ENCODE measurements at regions not wholly inside any gene's neighbourhood (a gene's known extent, or its start where the extent isn't known, plus 50 kb on each side); places are given as distances from the start of the nearest gene placed in this dataset.
"Not testable (repeated sequence)": the region's sequence is repeated elsewhere in the genome, so short reads cannot be mapped to it uniquely, and the experiment has no call there.

GRCh38 chr4:14359991-14360390, 642.3 kb upstream of the CPEB2 start:
- peak; percentile 13 for DNase-seq (ENCODE audit: low read depth)

GRCh38 chr4:14361084-14361483, 641.2 kb upstream of the CPEB2 start:
- no peak for DNase-seq (ENCODE audit: low read depth)

GRCh38 chr4:14362385-14362784, 639.9 kb upstream of the CPEB2 start:
- no peak for DNase-seq (ENCODE audit: low read depth)

DNA sequence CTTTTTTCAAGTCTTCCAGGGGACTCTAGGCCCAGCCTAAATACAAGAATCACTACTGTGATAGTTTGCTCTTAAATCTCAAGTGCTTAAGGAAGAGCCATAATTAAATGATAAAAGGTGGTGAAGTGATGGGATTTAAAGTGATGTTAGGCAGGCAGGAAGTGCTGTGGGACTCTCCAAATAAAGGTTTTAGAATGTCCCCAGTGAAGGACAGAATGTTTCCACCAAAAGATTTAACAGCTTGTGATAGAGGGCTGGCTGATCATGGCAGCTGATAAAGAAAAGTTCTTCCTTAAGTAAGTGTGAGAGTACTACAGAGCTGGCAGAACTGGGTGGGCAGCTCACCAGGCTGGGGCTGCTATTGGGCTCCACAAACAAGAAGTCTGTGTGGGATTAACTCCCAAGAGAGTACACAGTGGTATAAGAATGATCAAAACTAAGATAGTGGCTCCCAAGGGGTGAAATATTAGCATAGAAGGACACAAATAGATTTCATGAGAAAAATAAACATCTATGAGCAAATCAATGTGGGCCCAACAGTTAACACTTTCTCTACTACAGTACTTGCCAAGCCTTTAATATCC, 637.2 kb upstream of the CPEB2 start:
- DNase-seq (ENCODE audit: low read depth), result no peak

- no peak for DNase-seq (ENCODE audit: low read depth)
Observed at GRCh38 chr4:14368391-14368790, 633.9 kb upstream of the CPEB2 start.

- DNase-seq (ENCODE audit: low read depth), result no peak
Observed at GRCh38 chr4:14371131-14371530, 631.1 kb upstream of the CPEB2 start.

GRCh38 chr4:14375816-14376215, 626.5 kb upstream of the CPEB2 start:
- peak; percentile 23 for DNase-seq (ENCODE audit: low read depth)

DNA sequence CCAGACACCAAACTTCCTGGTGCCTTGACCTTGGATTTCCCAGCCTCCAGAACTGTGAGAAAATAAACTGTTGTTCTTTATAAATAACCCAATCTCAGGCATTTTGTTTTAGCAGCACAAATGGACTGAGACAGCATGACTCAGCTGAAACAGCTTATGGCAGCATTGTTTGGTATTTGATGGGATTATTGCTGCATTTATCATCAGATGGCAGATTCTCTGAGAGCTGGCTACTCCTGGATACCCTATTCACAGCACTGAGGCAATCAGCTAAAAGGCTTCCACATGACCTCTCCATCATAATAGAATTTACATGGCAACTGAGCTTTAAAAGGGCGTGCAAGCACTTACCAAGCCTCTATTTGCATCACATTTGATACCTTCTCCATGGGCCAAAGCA, 623.1 kb upstream of the CPEB2 start:
- DNase-seq (ENCODE audit: low read depth), result no peak

DNA sequence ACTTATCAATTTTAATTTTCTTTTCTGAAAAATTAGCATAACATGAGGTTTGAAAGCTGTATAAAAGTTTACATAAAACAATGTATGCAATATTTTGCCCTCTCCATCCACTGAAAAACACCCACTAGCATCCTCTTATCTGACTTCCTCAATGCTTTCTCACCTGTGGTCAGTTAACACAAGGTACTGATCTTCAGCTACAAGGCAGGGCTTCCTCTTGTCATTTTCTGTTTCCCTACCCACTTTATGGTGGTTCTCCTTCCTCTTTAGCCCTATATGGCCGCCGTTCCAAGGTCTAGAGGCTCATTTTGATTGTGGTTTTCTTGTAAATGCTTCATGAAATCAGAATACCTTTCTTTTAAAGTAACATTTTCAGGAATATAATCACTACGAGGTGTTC, 618.6 kb upstream of the CPEB2 start:
- DNase-seq (ENCODE audit: low read depth), result no peak

- DNase-seq (ENCODE audit: low read depth), result no peak
Observed at GRCh38 chr4:14384824-14385223, 617.5 kb upstream of the CPEB2 start.

GRCh38 chr4:14386196-14386595, 616.1 kb upstream of the CPEB2 start:
- no peak for DNase-seq (ENCODE audit: low read depth)

DNA sequence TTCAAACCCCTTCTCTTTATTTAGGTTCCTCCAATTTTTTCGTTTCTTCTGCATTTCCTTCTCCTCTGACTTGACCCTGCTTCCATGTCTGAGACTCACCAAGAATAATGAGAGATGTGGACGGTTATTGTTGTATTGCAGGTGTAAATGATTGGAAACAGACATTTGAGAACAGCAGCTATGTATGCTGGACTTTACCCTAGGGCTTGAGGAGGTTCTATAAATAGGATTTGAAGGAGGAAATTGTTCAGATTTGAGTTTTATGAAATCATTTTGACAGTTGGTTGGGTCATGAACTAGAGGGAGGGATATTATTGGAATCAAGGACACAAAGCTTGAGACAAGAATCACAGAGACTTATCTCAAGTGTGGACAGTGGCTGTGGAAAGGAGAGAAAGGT, 614.6 kb upstream of the CPEB2 start:
- no peak for DNase-seq (ENCODE audit: low read depth)

DNA sequence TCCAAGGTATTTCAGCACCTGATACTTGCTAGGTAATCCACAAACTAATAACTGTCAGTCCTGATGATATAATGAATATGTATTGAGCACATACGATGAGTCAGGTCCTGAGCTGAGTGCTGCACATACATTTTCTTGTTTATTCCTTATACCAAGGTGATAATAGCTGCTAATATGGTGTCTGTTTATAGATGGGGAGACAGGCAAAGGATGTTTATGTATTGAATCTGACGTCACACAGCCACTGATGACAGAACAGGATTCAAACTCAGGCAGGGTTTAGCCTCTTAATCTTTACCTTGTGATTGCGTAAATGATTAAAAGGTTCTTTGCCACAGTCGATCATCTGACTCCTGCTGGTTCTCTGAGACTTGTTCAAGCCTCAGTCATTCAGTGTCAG, 609.9 kb upstream of the CPEB2 start:
- peak; percentile 28 for DNase-seq (ENCODE audit: low read depth)

GRCh38 chr4:14396183-14396582, 606.1 kb upstream of the CPEB2 start:
- DNase-seq (ENCODE audit: low read depth), result no peak

GRCh38 chr4:14399848-14400247, 602.4 kb upstream of the CPEB2 start:
- DNase-seq (ENCODE audit: low read depth), result no peak

DNA sequence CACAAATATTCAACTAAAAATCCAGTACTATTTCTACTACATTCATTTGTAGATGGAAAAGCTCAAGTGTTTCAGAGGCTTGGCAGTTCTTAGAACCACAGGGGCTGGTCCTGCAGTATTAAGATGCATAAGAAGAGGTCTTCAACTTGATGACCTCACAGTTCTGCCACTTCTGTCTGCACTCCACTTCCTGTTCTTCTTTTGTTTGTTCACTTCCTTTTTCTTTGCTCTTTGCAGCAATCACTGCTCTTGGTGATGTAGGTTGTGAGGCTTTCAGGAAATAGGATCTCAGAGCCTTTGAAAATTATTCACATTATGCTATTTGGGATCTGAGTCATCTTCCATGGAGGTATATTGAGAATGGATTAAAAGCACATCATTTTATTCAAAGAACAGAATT, 602.0 kb upstream of the CPEB2 start:
- no peak for DNase-seq (ENCODE audit: low read depth)

DNA sequence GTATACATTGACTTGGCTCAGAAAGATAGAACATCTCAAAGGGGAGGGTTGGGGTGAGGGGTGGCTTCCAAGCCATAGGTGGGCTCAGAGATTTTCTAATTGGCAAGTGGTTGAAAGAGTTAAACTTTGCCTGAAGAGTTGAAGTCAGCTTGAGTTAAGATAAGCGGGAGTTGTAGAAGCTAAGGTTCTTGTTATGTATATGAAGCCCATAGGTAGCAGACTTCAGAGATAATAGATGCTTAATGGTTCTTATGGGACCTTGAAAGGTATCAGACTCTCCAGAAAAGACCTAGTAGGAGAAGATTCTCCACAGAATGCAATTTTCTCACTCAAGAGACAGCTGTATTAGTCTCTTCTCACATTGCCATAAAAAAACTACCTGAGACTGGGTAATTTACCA, 599.1 kb upstream of the CPEB2 start:
- no peak for DNase-seq (ENCODE audit: low read depth)

GRCh38 chr4:14404730-14405129, 597.6 kb upstream of the CPEB2 start:
- no peak for DNase-seq (ENCODE audit: low read depth)

DNA sequence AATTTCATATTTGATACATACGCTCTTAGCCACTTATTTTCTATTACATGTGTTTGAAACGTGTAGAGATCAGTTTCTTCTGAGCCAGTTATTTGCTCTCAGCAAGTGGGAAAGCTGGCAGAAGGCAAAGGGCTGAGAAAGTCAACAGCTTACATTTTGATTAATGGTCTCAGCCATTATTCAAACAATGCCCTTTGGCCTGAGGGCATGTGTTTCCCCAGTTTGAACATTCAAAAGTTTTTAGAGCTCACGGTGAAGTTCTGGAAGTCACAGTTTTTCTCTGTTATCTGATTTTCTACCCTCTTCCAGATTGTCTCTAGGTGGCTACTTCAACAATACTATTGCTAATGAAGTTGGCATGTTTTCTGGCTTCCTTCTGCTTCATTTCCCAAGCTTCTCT, 591.8 kb upstream of the CPEB2 start:
- no peak for DNase-seq (ENCODE audit: low read depth)

GRCh38 chr4:14415146-14415545, 587.1 kb upstream of the CPEB2 start:
- DNase-seq (ENCODE audit: low read depth), result peak; percentile 55

DNA sequence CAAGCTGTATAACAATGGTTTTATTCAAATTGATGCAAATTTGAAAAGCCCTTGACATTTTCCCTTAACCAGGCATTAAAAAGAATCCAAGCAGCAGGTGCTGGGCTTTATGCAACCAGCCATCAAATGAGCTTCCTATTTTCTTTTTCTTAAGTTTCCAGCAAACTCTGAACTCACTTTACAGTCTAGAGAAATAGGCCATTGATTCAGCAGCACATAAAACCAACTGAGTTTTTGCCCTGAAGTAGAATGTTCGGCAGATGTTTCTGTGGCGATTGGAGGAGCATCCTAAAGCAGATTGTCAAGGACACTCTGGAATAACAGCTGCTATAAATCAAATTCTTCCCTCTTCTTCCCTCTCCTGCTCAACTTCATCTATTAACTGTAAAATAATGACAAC, 582.8 kb upstream of the CPEB2 start:
- no peak for DNase-seq (ENCODE audit: low read depth)

DNA sequence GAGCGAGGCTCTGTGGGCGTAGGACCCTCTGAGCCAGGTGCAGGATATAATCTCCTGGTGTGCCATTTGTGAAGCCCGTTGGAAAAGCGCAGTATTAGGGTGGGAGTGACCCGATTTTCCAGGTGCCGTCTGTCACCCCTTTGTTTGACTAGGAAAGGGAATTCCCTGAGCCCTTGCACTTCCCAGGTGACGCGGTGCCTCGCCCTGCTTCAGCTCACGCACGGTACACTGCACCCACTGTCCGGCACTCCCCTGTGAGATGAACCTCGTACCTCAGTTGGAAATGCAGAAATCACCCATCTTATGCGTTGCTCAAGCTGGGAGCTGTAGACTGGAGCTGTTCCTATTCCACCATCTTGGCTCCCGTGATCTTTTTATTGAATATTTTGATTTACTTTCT, 576.0 kb upstream of the CPEB2 start:
- not testable (repeated sequence) for DNase-seq (ENCODE audit: low read depth)

DNA sequence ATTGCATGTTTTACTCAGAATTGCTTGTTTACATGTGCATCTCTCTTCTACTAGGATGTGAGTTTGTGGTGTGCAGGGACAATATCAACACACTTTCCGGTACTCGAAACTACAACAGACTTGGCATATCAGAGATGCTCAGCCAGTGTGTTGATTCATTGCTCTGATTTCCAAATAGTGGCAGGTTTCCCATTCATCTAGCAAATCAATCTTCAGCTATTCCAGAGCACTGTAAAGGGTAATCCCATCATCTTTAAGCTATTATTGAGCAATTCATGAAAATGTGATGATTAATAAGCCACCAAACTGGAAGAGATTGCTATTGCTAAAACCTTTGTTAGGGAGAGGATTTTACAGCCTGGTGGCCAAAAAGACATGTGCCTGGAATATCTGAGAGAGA, 574.2 kb upstream of the CPEB2 start:
- DNase-seq (ENCODE audit: low read depth), result no peak

All from renal cortical epithelial cell (primary cell).